Spleen (tissue), 7 donors: ENCODE measurements at regions not wholly inside any gene's neighbourhood (a gene's known extent, or its start where the extent isn't known, plus 50 kb on each side); places are given as distances from the start of the nearest gene placed in this dataset.

ENCODE experiments used
- CTCF ChIP-seq, 11 experiments: fragments of 200-600 bp in 7 of 11; fragments of 450-650 bp in 4 of 11; sonication (generic) in 4 of 11; IDR thresholded peaks in 8 of 11; conservative IDR thresholded peaks in 3 of 11; 1 replicate in 7 of 11; 2 replicates in 4 of 11; pipeline versions ENCODE4 v1.4.0 to v1.8.0; 2016 to 2021; ENCODE audit warnings: antibody characterized with exemption in 11 of 11, inconsistent platforms in 4 of 11, mild to moderate bottlenecking in 1 of 11
- POLR2A ChIP-seq, 3 donors: fragments of 450-650 bp; IDR thresholded peaks; one replicate each; pipeline ENCODE4 v1.5.1; 2017; ENCODE audit warnings: antibody characterized with exemption in 3 of 3, mild to moderate bottlenecking in 1 of 3
- POLR2AphosphoS5 ChIP-seq, 3 donors: sonication (generic); formaldehyde crosslinking; IDR thresholded peaks; one replicate each; pipeline ENCODE4 v1.5.1; 2017; ENCODE audit warnings: antibody characterized with exemption in 3 of 3
- donor health status: DM: no; HTN: no; CAD: no; lungs with moderate emphysema.
- donor health status: DM: no; HTN: no; CAD: no.
- donor health status: DM: no; HTN: no; CAD: no.

DNA sequence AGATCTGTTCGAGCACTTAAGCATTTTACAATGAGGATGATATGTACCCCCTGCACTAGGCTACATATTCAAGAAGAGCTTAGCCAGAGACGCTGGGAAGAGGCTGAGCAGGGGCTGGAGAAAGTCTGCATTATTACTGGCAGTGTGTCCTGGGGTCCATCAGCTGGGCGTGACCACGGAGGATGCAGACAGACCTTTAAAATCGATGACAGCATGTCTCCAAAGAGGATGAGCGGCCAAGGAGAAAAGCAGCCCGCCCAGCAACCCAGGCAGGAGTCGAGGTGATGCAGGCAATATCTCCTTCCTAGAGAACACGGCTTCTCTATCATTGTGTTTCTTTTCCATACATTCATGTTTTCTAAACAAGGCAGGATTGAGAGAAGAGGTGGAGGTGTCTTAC is 300.7 kb downstream of the USP46 start:
- TF ChIP-seq CTCF (IDR thresholded peaks at IDR 0.05 in 8 of 11, conservative IDR thresholded peaks at IDR 0.05 in 3 of 11) (no peak), POLR2A (IDR thresholded peaks at IDR 0.05) (no peak), POLR2AphosphoS5 (IDR thresholded peaks at IDR 0.05) (no peak)
